H1 (cell line): ENCODE measurements at regions not wholly inside any gene's neighbourhood (a gene's known extent, or its start where the extent isn't known, plus 50 kb on each side); places are given as distances from the start of the nearest gene placed in this dataset.

ENCODE experiments used
- BRCA1 ChIP-seq: IDR thresholded peaks from 2 replicates; pipeline ENCODE4 v1.6.1; 2012; ENCODE audit warnings: low read depth, low read length, improper control_type of control experiment
- CHD7 ChIP-seq: fragments of 300-600 bp; sonication (generic); IDR thresholded peaks from 2 replicates; pipeline ENCODE4 v1.7.1; 2012; ENCODE audit warnings: low read length, moderate library complexity, mild to moderate bottlenecking, inconsistent platforms; ENCODE audit not compliant: insufficient replicate concordance
- CTBP2 ChIP-seq: IDR thresholded peaks from 2 replicates; pipeline ENCODE4 v1.7.0; 2011; ENCODE audit warnings: borderline replicate concordance, mild to moderate bottlenecking, moderate library complexity, mixed read lengths, low read length; ENCODE audit not compliant: insufficient read depth, insufficient read length
- KDM5A ChIP-seq: fragments of 200-600 bp; IDR thresholded peaks from 2 replicates; pipeline ENCODE4 v1.7.1; 2012; ENCODE audit warnings: mild to moderate bottlenecking, low read length, inconsistent platforms, mixed read lengths
- RXRA ChIP-seq: IDR thresholded peaks from 2 replicates; pipeline ENCODE4 v1.6.1; 2011; ENCODE audit warnings: low read depth, mild to moderate bottlenecking, low read length, moderate library complexity; ENCODE audit not compliant: insufficient read depth
- SIN3A ChIP-seq, 2 experiments: IDR thresholded peaks in 1 of 2; conservative IDR thresholded peaks in 1 of 2; 2 replicates each; pipeline ENCODE4 v1.6.1; 2011 to 2012; ENCODE audit warnings: low read length in 2 of 2, improper control_type of control experiment in 1 of 2, low read depth in 1 of 2, mild to moderate bottlenecking in 1 of 2
- SIX5 ChIP-seq: IDR thresholded peaks from 2 replicates; pipeline ENCODE4 v1.6.1; 2011; ENCODE audit warnings: mild to moderate bottlenecking, low read depth, low read length
- SP2 ChIP-seq: IDR thresholded peaks from 2 replicates; pipeline ENCODE4 v1.6.1; 2012; ENCODE audit warnings: mild to moderate bottlenecking, low read length, inconsistent platforms
- SRF ChIP-seq: IDR thresholded peaks from 2 replicates; pipeline ENCODE4 v1.6.1; 2011; ENCODE audit warnings: mild to moderate bottlenecking, low read depth, low read length, moderate library complexity
- ZNF274 ChIP-seq: IDR thresholded peaks from 2 replicates; pipeline ENCODE4 v1.7.0; 2012; ENCODE audit warnings: low read length, borderline replicate concordance; ENCODE audit errors: extremely low read depth

- TF ChIP-seq CHD7 (no peak), RXRA (no peak), SP2 (no peak), CTBP2 (no peak), BRCA1 (no peak), SRF (no peak), SIX5 (no peak), KDM5A (no peak), SIN3A (conservative IDR thresholded peaks at IDR 0.05 in 1 of 2, IDR thresholded peaks at IDR 0.05 in 1 of 2; ENCODE audit: low read depth in 1 of 2, low read length in 2 of 2) (no peak), ZNF274 (no peak)
Observed at GRCh38 chr1:30196457-30196856, 526.9 kb downstream of the MATN1 start (continued).
